ENCODE measurements at regions not wholly inside any gene's neighbourhood (a gene's known extent, or its start where the extent isn't known, plus 50 kb on each side); places are given as distances from the start of the nearest gene placed in this dataset.

DNA sequence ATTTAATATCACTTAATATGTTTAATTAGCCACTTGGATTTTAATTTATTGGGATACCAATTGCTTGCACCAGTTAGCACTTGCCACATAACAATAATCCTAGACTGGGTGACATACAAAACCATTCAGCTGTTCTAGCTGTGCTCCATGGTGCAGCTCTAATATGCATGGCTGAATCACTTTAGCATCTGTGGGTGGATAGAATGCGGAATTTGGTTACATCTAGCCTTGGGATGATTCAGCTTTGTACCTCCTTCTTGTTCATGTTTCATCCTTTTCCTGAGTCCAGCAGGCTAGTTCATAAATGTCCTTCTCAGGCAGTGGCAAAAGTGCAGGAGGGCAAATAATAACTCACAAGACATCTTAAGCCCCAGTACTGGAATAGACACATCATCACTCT, 1263.0 kb downstream of the LRFN5 start:
- ATAC-seq = no peak
- no peaks in the 10 kb centered on the region for H3K27me3 ChIP-seq
- no peaks in the 10 kb centered on the region for H3K36me3 ChIP-seq
- 89 to 90% methylated on average over 1 of the region's 1 CpG for WGBS, 2 donors (ENCODE audit: low coverage in 1 of 2)
- no peak overlapping the region for H3K27ac ChIP-seq
- H3K4me3 ChIP-seq = no peak overlapping the region
- no peaks in the 10 kb centered on the region for H3K4me1 ChIP-seq
- TF ChIP-seq EP300 (IDR thresholded peaks at IDR 0.05) = no peak
- no peak for TF ChIP-seq POLR2A (IDR thresholded peaks at IDR 0.05)
- TF ChIP-seq POLR2AphosphoS5 (IDR thresholded peaks at IDR 0.05) = no peak
- TF ChIP-seq CTCF (IDR thresholded peaks at IDR 0.05) = no peak
- H3K9me3 ChIP-seq = no peaks in the 10 kb centered on the region

DNA sequence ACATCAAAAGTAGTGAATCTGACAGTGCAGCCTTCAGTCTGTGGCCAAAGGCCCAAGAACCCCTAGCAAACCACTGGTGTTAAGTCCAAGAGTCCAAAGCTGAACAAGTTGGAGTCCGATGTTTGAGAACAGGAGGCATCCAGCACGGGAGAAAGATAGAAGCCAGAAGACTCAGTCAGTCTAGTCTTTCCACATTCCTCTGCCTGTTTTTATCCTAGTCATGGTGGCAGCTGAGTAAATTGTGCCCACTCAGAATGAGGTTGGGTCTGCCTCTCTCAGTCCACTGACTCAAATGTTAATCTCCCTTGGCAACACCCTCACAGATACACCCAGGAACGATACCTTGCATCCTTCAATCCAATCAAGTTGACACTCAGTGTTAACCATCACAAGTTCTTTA, 1255.4 kb downstream of the LRFN5 start:
- TF ChIP-seq POLR2AphosphoS5 (IDR thresholded peaks at IDR 0.05) = no peak
- TF ChIP-seq EP300 (IDR thresholded peaks at IDR 0.05) = no peak
- no peak for TF ChIP-seq CTCF (IDR thresholded peaks at IDR 0.05)
- no peak for TF ChIP-seq POLR2A (IDR thresholded peaks at IDR 0.05)
- ATAC-seq = no peak
- no peaks in the 10 kb centered on the region for H3K4me1 ChIP-seq
- no peaks in the 10 kb centered on the region for H3K27me3 ChIP-seq
- no peaks in the 10 kb centered on the region for H3K9me3 ChIP-seq
- H3K27ac ChIP-seq = no peak overlapping the region
- H3K36me3 ChIP-seq = no peaks in the 10 kb centered on the region
- WGBS, 2 donors (ENCODE audit: low coverage in 1 of 2) = 68 to 71% methylated on average over 3 of the region's 3 CpGs
- no peak overlapping the region for H3K4me3 ChIP-seq

DNA sequence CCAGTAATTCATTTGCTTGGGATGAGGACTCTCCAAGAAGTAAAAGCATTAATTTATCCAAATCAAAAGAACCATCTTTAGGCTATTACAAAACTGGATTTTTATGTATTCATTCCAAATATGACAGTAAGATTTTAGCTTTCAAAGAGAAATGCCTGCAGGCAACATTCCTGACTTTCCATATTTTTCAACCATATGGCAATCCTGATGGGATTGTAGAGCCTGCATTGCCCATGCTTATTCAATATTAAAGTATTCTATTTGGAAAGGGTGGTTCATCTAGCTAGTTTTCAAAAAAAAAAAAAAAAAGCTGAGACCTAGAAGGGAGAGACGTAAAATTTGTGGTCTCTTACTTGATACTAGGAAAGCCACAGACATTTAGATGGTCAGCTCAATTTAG, 1253.7 kb downstream of the LRFN5 start:
- Histone ChIP-seq H3K4me3 (no peak overlapping the region), H3K4me1 (no peaks in the 10 kb centered on the region), H3K27ac (no peak overlapping the region), H3K36me3 (no peaks in the 10 kb centered on the region), H3K9me3 (no peaks in the 10 kb centered on the region), H3K27me3 (no peaks in the 10 kb centered on the region)
- no peak for ATAC-seq
- TF ChIP-seq CTCF (IDR thresholded peaks at IDR 0.05) (no peak), POLR2AphosphoS5 (IDR thresholded peaks at IDR 0.05) (no peak), POLR2A (IDR thresholded peaks at IDR 0.05) (no peak), EP300 (IDR thresholded peaks at IDR 0.05) (no peak)
- 40 to 65% methylated on average over 1 of the region's 1 CpG for WGBS, 2 donors (ENCODE audit: low coverage in 1 of 2)

DNA sequence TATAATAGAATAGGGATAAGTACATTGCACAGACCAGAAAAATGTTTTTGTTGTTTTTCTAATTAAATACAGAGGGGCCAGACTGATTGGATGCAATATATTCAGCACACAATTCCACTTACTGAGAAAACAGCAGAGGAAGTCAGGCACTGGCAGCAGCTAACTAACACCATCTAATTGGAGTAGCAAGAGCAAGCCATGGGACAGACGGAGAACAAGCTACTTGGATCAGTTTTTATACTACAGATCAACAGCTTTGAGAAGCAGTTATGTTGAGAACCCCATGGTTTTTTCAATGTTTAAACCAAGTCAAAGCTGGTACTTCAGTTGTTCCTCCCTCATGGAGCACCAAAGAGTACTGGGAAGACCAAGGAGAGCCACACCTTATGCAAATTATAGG, 1249.4 kb downstream of the LRFN5 start:
- no peak for ATAC-seq
- no peak overlapping the region for H3K27ac ChIP-seq
- TF ChIP-seq EP300 (IDR thresholded peaks at IDR 0.05) = no peak
- TF ChIP-seq CTCF (IDR thresholded peaks at IDR 0.05) = no peak
- TF ChIP-seq POLR2A (IDR thresholded peaks at IDR 0.05) = no peak
- no peak for TF ChIP-seq POLR2AphosphoS5 (IDR thresholded peaks at IDR 0.05)
- no peaks in the 10 kb centered on the region for H3K27me3 ChIP-seq
- no peaks in the 10 kb centered on the region for H3K36me3 ChIP-seq
- no peaks in the 10 kb centered on the region for H3K9me3 ChIP-seq
- 57 to 86% methylated on average over 1 of the region's 1 CpG for WGBS, 2 donors (ENCODE audit: low coverage in 1 of 2)
- H3K4me1 ChIP-seq = no peaks in the 10 kb centered on the region
- H3K4me3 ChIP-seq = no peak overlapping the region

- H3K9me3 ChIP-seq = no peaks in the 10 kb centered on the region
- no peak overlapping the region for H3K4me3 ChIP-seq
- H3K36me3 ChIP-seq = no peaks in the 10 kb centered on the region
- no peaks in the 10 kb centered on the region for H3K4me1 ChIP-seq
- peak; percentile 22 for ATAC-seq
- no peak overlapping the region for H3K27ac ChIP-seq
- TF ChIP-seq CTCF (IDR thresholded peaks at IDR 0.05) = no peak
- H3K27me3 ChIP-seq = no peaks in the 10 kb centered on the region
- WGBS, 2 donors (ENCODE audit: low coverage in 1 of 2) = 6% methylated on average over 1 of the region's 1 CpG; no CpG with 5 or more reads in 1 of the 2 donors
Measured at GRCh38 chr14:42855085-42855484, 1248.4 kb downstream of the LRFN5 start.

All from gastroesophageal sphincter (tissue), 4 donors.